T-helper 17 cell (primary cell): ENCODE measurements at regions not wholly inside any gene's neighbourhood (a gene's known extent, or its start where the extent isn't known, plus 50 kb on each side); places are given as distances from the start of the nearest gene placed in this dataset.
"Not testable (repeated sequence)": the region's sequence is repeated elsewhere in the genome, so short reads cannot be mapped to it uniquely, and the experiment has no call there.

Experiments
- ATAC-seq: fragments of 150-1000 bp; cut with Tn5 transposase; 2 replicates; pipeline ENCODE4 v1.10.0; 2021; ENCODE audit warnings: mild to moderate bottlenecking, moderate library complexity
- DNase-seq, 3 donors: peaks; one replicate each; pipeline versions ENCODE4 v3.0.0 to v3.0.0-alpha.2; 2020 to 2021
- H3K9me3 ChIP-seq: one replicate; pipeline ENCODE4 v1.7.0; 2013; ENCODE audit warnings: low read length, mild to moderate bottlenecking; ENCODE audit not compliant: control insufficient read depth, poor library complexity, severe bottlenecking
- H3K27ac Mint-ChIP-seq: one replicate; pipeline ENCODE4 v1.8.0; 2022; ENCODE audit warnings: mild to moderate bottlenecking, moderate library complexity, mixed read lengths
- H3K27me3 Mint-ChIP-seq: one replicate; pipeline ENCODE4 v1.8.0; 2022; ENCODE audit warnings: mixed read lengths
- H3K36me3 Mint-ChIP-seq: one replicate; pipeline ENCODE4 v1.8.0; 2022; ENCODE audit warnings: low read depth, mixed read lengths
- H3K4me1 Mint-ChIP-seq: one replicate; pipeline ENCODE4 v1.8.0; 2022; ENCODE audit warnings: mild to moderate bottlenecking, mixed read lengths
- H3K4me3 Mint-ChIP-seq: one replicate; pipeline ENCODE4 v1.8.0; 2022; ENCODE audit warnings: mild to moderate bottlenecking, moderate library complexity, mixed read lengths

DNA sequence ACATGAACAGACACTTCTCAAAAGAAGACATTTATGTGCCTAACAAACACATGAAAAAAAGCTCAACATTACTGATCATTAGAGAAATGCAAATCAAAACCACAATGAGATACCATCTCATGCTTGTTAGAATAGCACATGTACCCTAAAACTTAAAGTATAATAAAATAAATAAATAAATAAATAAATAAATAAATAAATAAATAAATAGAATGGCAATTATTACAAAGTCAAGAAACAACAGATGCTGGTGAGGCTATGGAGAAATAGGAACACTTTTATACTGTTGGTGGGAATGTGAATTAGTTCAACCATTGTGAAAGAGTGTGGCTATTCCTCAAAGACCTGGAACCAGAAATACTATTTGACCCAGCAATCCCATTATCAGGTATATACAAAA, 970.6 kb downstream of the NR2F1-AS1 start:
- H3K9me3 ChIP-seq, H3K27ac Mint-ChIP-seq, H3K4me1 Mint-ChIP-seq, H3K36me3 Mint-ChIP-seq, ATAC-seq, H3K4me3 Mint-ChIP-seq, H3K27me3 Mint-ChIP-seq, DNase-seq: not testable (repeated sequence)

DNA sequence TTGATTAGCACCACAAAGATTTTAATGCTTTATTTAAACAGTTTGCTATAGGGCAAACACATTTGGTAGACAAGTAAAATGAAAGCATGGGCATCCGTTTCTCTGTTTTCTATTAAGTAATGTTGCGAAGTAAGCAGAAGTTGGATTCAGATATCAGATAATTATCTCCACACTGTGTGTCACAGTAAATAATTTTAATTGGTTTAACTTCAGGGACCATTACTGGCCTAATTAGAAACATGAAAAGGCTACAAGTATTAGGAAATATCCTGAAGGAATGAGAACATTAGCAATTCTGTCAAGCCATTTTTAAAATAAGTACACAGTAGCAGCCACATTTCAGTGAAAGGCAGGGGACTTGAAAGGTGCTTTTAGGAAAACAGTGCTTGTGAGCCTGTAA, 975.4 kb downstream of the NR2F1-AS1 start:
- Mint-ChIP-seq H3K27me3 (no peaks in the 10 kb centered on the region), H3K4me1 (no peaks in the 10 kb centered on the region), H3K27ac (no peak overlapping the region), H3K4me3 (no peak overlapping the region), H3K36me3 (no peaks in the 10 kb centered on the region)
- ATAC-seq: no peak
- no peak for DNase-seq
- no peaks in the 10 kb centered on the region for H3K9me3 ChIP-seq

DNA sequence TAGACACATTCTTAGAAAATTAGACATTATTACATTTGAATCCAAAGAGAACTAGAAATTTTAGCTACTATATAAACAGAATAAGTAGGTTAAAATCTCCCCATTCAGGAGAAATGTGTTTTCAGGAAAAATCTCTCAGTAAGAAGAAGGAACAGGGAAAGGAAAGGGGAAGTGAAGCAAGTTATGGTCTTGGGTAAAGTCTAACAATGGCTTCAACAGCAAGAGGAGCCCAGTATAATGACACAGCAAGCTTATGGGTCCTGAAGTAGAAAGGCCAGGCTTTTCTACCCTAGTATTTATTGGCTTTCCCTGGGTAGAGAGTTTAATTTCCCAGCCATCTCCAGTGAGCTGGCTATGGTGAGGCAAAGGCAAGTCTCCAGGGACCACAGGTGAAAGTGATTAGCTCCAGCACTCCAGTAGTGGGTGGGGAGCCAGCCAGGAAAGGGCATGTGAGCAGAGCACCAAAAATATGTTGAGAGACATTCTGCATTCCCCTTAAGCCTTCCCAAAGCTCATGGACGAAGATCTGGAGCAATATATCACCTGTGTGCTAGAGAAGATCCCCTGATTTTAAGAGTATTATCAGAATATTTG, 981.7 kb downstream of the NR2F1-AS1 start:
- no peaks in the 10 kb centered on the region for H3K9me3 ChIP-seq
- Mint-ChIP-seq H3K4me1 (no peaks in the 10 kb centered on the region), H3K27me3 (no peaks in the 10 kb centered on the region), H3K36me3 (no peaks in the 10 kb centered on the region), H3K27ac (no peak overlapping the region), H3K4me3 (no peak overlapping the region)
- no peak for ATAC-seq
- no peak for DNase-seq

DNA sequence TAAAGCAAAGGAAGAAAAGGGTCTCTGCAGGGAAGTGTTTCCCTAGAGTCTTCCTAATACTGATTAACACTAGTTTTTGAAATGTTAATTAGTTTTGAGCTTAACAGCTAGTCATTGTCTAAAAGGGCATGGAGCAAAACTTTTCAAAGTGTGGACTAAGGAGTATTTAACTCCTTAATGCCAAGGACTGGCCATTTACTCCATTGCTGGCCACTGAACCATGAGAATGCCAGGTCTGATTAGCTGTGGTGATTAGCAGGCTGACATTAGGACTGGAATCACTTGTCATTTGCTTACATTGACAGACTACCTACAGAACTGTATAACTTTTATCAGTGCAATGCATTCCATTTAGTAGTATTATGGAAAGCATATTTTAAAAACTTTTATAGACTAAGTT, 987.0 kb downstream of the NR2F1-AS1 start:
- Mint-ChIP-seq H3K4me1 (no peaks in the 10 kb centered on the region), H3K27me3 (no peaks in the 10 kb centered on the region), H3K36me3 (no peaks in the 10 kb centered on the region), H3K27ac (no peak overlapping the region), H3K4me3 (no peak overlapping the region)
- ATAC-seq (no peak), DNase-seq (no peak)
- no peaks in the 10 kb centered on the region for H3K9me3 ChIP-seq

DNA sequence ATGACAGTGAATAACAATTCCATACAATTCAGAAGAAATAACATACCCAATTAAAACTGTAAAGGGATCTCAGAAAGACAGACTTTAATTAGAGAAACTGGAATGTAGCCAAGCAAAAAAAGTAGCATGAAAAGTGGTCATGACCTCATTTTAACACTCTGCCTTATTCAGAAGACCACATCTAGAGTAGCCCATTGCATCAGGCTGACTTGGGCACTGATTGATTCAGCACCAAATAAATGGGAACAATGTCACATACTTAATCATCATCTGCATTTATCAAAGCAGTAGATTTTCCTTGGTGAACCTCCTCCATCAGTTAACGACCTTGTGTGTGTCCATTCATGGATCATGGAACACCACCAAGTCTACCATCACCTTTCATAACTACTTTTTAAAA, 992.1 kb downstream of the NR2F1-AS1 start:
- no peaks in the 10 kb centered on the region for H3K4me1 Mint-ChIP-seq
- no peaks in the 10 kb centered on the region for H3K9me3 ChIP-seq
- DNase-seq: no peak
- H3K4me3 Mint-ChIP-seq: no peak overlapping the region
- no peak for ATAC-seq
- no peaks in the 10 kb centered on the region for H3K36me3 Mint-ChIP-seq
- no peak overlapping the region for H3K27ac Mint-ChIP-seq
- H3K27me3 Mint-ChIP-seq: no peaks in the 10 kb centered on the region

DNA sequence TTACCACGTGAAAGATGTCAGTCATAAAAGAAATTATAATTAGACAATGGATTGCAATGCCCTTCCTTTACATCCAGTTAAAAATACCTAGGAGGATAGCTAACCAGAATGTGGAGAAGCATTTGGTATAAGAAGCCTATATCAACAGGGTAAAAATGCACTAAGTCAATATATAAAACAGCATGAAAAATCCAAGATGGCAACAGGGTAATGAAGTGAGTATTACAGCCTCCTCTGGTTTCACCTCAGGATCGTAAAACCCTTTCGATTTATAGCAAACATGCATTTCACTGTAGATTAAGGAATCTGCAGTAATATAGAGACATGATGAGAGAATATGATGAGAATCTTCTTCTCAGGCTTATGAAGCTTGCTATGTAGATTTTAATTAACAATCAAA, 999.3 kb downstream of the NR2F1-AS1 start:
- DNase-seq (no peak), ATAC-seq (no peak)
- Mint-ChIP-seq H3K27ac (no peak overlapping the region), H3K4me3 (no peak overlapping the region), H3K36me3 (no peaks in the 10 kb centered on the region), H3K27me3 (no peaks in the 10 kb centered on the region), H3K4me1 (no peaks in the 10 kb centered on the region)
- no peaks in the 10 kb centered on the region for H3K9me3 ChIP-seq

DNA sequence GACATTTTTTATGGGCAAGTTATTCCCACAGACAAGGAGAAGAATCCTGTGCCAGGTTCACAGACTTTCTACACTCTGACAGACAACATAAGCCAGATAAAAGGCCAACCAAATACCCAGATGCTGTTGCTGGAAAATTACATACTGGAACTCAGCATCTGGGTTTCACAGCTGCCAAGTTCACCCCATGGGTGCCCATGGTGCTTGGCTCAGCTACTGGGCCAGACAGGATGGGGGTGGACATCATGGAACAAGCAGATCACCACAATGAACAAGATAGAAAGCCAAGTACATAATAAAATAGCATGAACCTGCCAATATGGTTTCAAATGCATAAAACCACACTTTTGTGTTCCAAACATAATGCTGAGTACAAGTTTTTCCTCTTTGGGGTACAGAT, 999.8 kb downstream of the NR2F1-AS1 start:
- Mint-ChIP-seq H3K27ac (no peak overlapping the region), H3K4me1 (no peaks in the 10 kb centered on the region), H3K36me3 (no peaks in the 10 kb centered on the region), H3K4me3 (no peak overlapping the region), H3K27me3 (no peaks in the 10 kb centered on the region)
- no peak for DNase-seq
- no peaks in the 10 kb centered on the region for H3K9me3 ChIP-seq
- no peak for ATAC-seq

DNA sequence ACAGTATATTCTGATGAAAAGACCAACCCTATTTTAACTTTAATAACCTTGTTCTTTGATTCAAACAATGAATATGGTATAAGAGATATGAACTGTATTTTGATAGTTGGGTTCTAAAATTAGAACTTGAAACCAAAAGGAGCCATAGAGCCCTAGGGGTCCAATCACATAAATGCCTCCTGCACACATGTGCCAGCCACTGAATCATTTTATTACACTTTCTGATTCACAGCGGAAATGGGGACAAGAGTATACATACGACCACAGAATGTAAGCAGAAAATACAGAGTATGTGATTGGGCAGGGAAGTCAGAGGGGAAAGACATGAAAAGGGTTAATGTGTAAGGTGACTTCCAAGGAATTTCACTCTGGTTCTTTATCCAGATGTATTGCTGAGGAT, 1000.2 kb downstream of the NR2F1-AS1 start:
- Mint-ChIP-seq H3K27ac (no peak overlapping the region), H3K36me3 (no peaks in the 10 kb centered on the region), H3K27me3 (no peaks in the 10 kb centered on the region), H3K4me1 (no peaks in the 10 kb centered on the region), H3K4me3 (no peak overlapping the region)
- DNase-seq (no peak), ATAC-seq (no peak)
- no peaks in the 10 kb centered on the region for H3K9me3 ChIP-seq

DNA sequence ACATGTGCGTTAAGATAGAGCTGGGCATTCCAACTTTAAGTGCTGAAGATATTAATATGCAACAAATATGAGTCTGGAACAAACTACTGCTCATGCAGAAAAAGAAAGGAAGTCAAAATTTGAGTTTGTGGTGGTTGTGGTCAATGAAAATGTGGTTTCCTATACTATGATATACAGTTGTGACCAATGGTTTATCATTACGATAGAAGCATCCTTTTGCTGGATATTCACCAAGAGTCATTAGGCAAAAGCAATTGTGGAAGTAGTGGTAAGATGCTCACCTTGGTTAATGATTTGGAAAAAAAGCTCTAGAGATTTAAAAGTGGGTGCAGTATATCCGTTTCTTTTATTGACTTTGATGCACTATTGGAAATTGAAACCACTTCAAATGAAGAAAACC, 1007.0 kb downstream of the NR2F1-AS1 start:
- H3K4me1 Mint-ChIP-seq: no peaks in the 10 kb centered on the region
- H3K27me3 Mint-ChIP-seq: no peaks in the 10 kb centered on the region

DNA sequence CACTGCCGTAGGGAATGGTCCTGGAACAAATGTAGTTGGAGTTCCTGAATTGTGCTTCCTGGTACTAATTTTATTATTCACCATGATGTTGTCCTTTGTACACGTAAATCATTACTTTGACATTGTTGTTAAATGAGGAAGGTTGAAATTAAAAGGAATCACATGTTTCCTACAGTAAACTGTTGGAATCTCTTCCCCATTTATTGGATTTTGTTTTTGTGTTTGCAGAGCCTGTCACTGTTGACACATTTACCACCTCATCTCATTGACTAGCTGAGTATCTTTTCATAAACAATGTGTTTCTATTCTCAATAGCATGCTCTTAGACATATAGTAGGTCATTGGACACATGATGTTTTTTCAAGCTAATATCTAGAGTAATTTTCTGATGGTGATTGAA, 1012.5 kb downstream of the NR2F1-AS1 start:
- no peaks in the 10 kb centered on the region for H3K4me1 Mint-ChIP-seq
- H3K27me3 Mint-ChIP-seq: no peaks in the 10 kb centered on the region
- H3K27ac Mint-ChIP-seq: no peak overlapping the region
- no peaks in the 10 kb centered on the region for H3K9me3 ChIP-seq
- DNase-seq (no peak), ATAC-seq (no peak)
- no peaks in the 10 kb centered on the region for H3K36me3 Mint-ChIP-seq
- no peak overlapping the region for H3K4me3 Mint-ChIP-seq

More for the DNA sequence above, 1007.0 kb downstream of the NR2F1-AS1 start:
- no peaks in the 10 kb centered on the region for H3K36me3 Mint-ChIP-seq
- ATAC-seq (no peak), DNase-seq (no peak)
- no peaks in the 10 kb centered on the region for H3K9me3 ChIP-seq
- no peak overlapping the region for H3K27ac Mint-ChIP-seq
- no peak overlapping the region for H3K4me3 Mint-ChIP-seq

DNA sequence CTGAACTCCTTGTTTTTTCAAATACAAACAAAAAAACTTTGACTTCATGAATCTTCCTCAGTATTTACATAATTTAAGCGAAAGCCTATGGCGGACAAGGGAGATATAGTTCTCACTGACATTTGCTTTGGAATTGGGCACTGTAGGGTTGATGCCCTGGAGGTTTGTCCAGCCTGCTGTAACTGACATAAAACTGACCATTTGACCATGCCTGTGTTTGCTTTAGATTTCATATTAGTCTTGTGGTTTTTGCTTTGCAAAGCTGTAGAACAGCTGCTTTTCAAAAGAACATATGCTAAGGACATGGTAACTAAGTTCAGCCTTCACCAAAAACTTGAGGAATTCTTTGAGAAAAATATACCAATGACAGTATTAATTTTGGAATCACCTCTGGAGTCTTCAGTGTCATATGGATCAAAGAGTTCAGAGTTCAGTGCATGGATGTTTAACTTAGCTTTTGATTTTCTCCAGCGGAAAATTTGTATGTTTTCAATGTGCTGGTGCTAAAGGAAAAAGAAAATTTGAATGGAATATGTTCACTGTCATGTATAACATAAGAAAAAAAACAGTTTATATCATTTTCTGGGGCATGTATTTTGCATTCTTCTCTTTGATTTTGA, 1013.1 kb downstream of the NR2F1-AS1 start:
- ATAC-seq (no peak), DNase-seq (no peak)
- Mint-ChIP-seq H3K27me3 (no peaks in the 10 kb centered on the region), H3K4me1 (no peaks in the 10 kb centered on the region), H3K36me3 (no peaks in the 10 kb centered on the region), H3K4me3 (no peak overlapping the region), H3K27ac (no peak overlapping the region)
- no peaks in the 10 kb centered on the region for H3K9me3 ChIP-seq

DNA sequence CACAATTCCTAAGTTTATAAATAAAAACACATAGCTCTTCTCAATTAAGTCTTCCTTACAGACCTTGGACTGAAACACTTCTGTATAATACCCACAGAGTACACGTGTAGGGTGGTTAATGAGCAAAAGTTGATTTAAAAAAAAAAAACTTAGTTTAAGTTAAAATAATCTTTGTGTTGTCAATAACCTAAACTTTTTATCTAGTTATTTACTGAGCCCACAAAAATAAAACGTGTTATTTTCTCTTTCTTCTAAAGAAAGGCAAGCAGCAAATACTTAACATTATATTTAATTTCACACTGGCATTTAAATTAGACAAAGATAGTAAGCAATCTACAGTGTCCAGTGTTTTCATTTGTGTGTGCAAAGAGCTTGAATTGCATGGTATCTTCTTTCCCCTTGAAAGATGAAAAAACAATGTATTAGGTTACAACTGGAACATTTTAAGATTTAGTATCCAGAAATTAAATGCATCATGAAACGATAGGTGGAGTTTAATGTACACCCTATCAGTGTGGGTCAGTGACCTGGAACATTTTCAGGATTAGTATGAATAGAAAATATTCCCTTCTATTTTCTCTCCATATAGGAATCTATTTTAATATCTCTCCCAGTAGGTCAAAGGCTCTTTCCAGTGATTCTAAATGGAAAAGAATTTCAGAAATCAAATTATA, 1014.8 kb downstream of the NR2F1-AS1 start:
- Mint-ChIP-seq H3K27ac (no peak overlapping the region), H3K4me1 (no peaks in the 10 kb centered on the region), H3K36me3 (no peaks in the 10 kb centered on the region), H3K4me3 (no peak overlapping the region), H3K27me3 (no peaks in the 10 kb centered on the region)
- no peaks in the 10 kb centered on the region for H3K9me3 ChIP-seq
- DNase-seq (no peak), ATAC-seq (no peak)

DNA sequence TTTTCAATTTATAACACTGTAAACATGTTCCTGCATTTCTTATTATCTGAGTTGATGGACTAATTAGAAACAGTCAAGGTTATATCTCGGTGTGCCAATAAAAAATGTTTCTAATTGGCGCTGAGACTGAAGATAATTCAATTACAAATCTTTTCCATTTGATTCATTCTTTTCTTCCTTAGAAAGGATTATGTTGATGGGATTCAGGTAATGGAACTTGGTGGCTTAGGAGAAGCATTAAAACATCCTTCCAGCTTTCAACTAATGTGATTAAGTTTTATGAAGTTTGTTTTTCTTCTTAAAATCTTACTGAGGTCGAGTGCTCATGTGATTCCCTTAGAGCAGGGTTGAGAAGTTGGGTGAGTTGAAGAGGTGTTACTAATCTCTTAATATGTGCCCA, 1015.3 kb downstream of the NR2F1-AS1 start:
- Mint-ChIP-seq H3K36me3 (no peaks in the 10 kb centered on the region), H3K4me1 (no peaks in the 10 kb centered on the region), H3K27me3 (no peaks in the 10 kb centered on the region), H3K4me3 (no peak overlapping the region), H3K27ac (no peak overlapping the region)
- ATAC-seq (no peak), DNase-seq (no peak)
- no peaks in the 10 kb centered on the region for H3K9me3 ChIP-seq

DNA sequence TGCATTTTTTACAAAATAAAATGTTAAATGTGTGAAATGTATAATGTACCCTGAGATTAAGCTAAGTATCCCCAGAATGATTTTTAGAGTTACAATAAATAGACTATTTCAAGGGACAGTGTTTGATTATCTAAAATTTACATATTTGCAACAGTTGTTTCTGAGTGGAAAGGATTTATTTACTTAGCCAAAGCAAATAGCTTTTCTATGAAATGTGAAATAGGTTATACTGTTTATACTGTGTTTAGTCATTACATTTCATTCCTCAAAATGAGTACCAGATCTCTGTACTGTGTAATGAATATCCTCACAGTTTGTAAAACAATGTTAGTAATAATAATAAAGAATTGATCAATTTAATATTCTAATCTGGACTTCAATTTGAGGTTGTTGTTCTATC, 1019.0 kb downstream of the NR2F1-AS1 start:
- Mint-ChIP-seq H3K36me3 (no peaks in the 10 kb centered on the region), H3K4me1 (no peaks in the 10 kb centered on the region), H3K27me3 (no peaks in the 10 kb centered on the region), H3K27ac (no peak overlapping the region), H3K4me3 (no peak overlapping the region)
- ATAC-seq (no peak), DNase-seq (no peak)
- H3K9me3 ChIP-seq: no peaks in the 10 kb centered on the region
